ENCODE measurements at regions not wholly inside any gene's neighbourhood (a gene's known extent, or its start where the extent isn't known, plus 50 kb on each side); places are given as distances from the start of the nearest gene placed in this dataset.

- TF ChIP-seq TAF1 (IDR thresholded peaks at IDR 0.05; ENCODE audit: low read depth) = no peak
- no peak for TF ChIP-seq YY1 (IDR thresholded peaks at IDR 0.05; ENCODE audit: low read depth)
- no peak for TF ChIP-seq RAD21 (IDR thresholded peaks at IDR 0.05; ENCODE audit: low read depth)
- TF ChIP-seq FOXM1 (IDR thresholded peaks at IDR 0.05; ENCODE audit: borderline replicate concordance, low read depth) = no peak
- no peak for TF ChIP-seq EP300 (IDR thresholded peaks at IDR 0.05; ENCODE audit: borderline replicate concordance)
- TF ChIP-seq USF1 (IDR thresholded peaks at IDR 0.05) = no peak
- TF ChIP-seq CEBPB (IDR thresholded peaks at IDR 0.05) = no peak
- TF ChIP-seq TEAD4 (IDR thresholded peaks at IDR 0.05) = no peak
- TF ChIP-seq MAX (IDR thresholded peaks at IDR 0.05) = no peak
- no peak for TF ChIP-seq CREB1 (IDR thresholded peaks at IDR 0.05; ENCODE audit: low read depth)
- TF ChIP-seq ZBTB7A (IDR thresholded peaks at IDR 0.05; ENCODE audit: low read depth) = no peak
- no peak for TF ChIP-seq NFIC (IDR thresholded peaks at IDR 0.05)
Measured at GRCh38 chr16:54473226-54473993, 186.8 kb upstream of the IRX3 start.
